H1 (cell line): ENCODE measurements at regions not wholly inside any gene's neighbourhood (a gene's known extent, or its start where the extent isn't known, plus 50 kb on each side); places are given as distances from the start of the nearest gene placed in this dataset.

ENCODE experiments used
- CTCF ChIA-PET: fragments of 300-600 bp; sonication (Branson Sonifier 250); formaldehyde crosslinking; loops from one replicate; lab custom pipeline; 2021; ENCODE audit not compliant: partially characterized antibody; lab: Charles Lee
- POLR2A ChIA-PET: fragments of 300-600 bp; sonication (Branson Sonifier 250); formaldehyde crosslinking; loops from one replicate; lab custom pipeline; 2021; ENCODE audit warnings: inconsistent platforms; ENCODE audit not compliant: partially characterized antibody; lab: Charles Lee
- DNase-seq, 2 experiments: peaks; one replicate each; pipeline versions ENCODE4 v3.0.0 to v3.0.0-alpha.2; 2010 to 2022; ENCODE audit warnings: low spot score in 2 of 2, low read depth in 1 of 2, mixed read lengths in 1 of 2
- FAIRE-seq: peaks from 2 replicates; lab custom pipeline; 2011; peaks lifted over from hg19 to GRCh38; lab: Jason Lieb, UNC
- H2AFZ ChIP-seq: 2 replicates; pipeline ENCODE4 v1.8.1; 2012; ENCODE audit warnings: low read length, inconsistent platforms
- H2AK5ac ChIP-seq: 2 replicates; pipeline ENCODE4 v1.6.1; 2013; ENCODE audit warnings: low read depth, low read length
- H2BK120ac ChIP-seq: replicated peaks from 2 replicates; pipeline ENCODE3; 2013; ENCODE audit warnings: low read depth, low read length, inconsistent platforms
- H2BK12ac ChIP-seq: 2 replicates; pipeline ENCODE4 v1.6.1; 2013; ENCODE audit warnings: low read depth, low read length
- H2BK15ac ChIP-seq: 2 replicates; pipeline ENCODE4 v1.6.1; 2013; ENCODE audit warnings: low read length
- H2BK20ac ChIP-seq: 2 replicates; pipeline ENCODE4 v1.6.1; 2013; ENCODE audit warnings: low read length
- H2BK5ac ChIP-seq: 2 replicates; pipeline ENCODE4 v1.6.1; 2013; ENCODE audit warnings: low read depth, low read length
- H3K14ac ChIP-seq: 2 replicates; pipeline ENCODE4 v1.6.1; 2013; ENCODE audit warnings: inconsistent platforms; ENCODE audit not compliant: insufficient read length
- H3K18ac ChIP-seq: 2 replicates; pipeline ENCODE4 v1.6.1; 2013; ENCODE audit warnings: low read length; ENCODE audit errors: extremely low read depth
- H3K23ac ChIP-seq: 2 replicates; pipeline ENCODE4 v1.6.1; 2013; ENCODE audit warnings: inconsistent platforms; ENCODE audit not compliant: insufficient read length
- H3K23me2 ChIP-seq: 2 replicates; pipeline ENCODE4 v1.6.1; 2013; ENCODE audit warnings: low read depth, low read length
- H3K27ac ChIP-seq: 2 replicates; pipeline ENCODE4 v1.6.1; 2011; ENCODE audit warnings: low read depth, low read length, inconsistent platforms
- H3K27me3 ChIP-seq, 4 experiments: replicated peaks in 1 of 4; 1 replicate in 1 of 4; 2 replicates in 3 of 4; pipeline versions ENCODE4 v1.6.1 to v1.8.1; 2011 to 2013; ENCODE audit warnings: low read length in 3 of 4, mild to moderate bottlenecking in 3 of 4, inconsistent platforms in 2 of 4, mixed read lengths in 2 of 4, moderate library complexity in 1 of 4; ENCODE audit not compliant: control insufficient read depth in 3 of 4, insufficient read depth in 3 of 4; ENCODE audit errors: extremely low read depth in 1 of 4
- H3K36me3 ChIP-seq, 4 experiments: 2 replicates each; pipeline versions ENCODE4 v1.6.1 to v1.8.1; 2011 to 2013; ENCODE audit warnings: mild to moderate bottlenecking in 4 of 4, low read length in 3 of 4, moderate library complexity in 2 of 4, control low read depth in 1 of 4, inconsistent platforms in 1 of 4; ENCODE audit not compliant: insufficient read depth in 4 of 4, control insufficient read depth in 2 of 4
- H3K4ac ChIP-seq: replicated peaks from 2 replicates; pipeline ENCODE3; 2013; ENCODE audit warnings: low read length, low read depth, mixed read lengths, inconsistent platforms; ENCODE audit not compliant: insufficient read length
- H3K4me1 ChIP-seq, 4 experiments: replicated peaks in 1 of 4; 1 replicate in 1 of 4; 2 replicates in 3 of 4; pipeline versions ENCODE4 v1.6.1 to v1.8.1; 2011 to 2013; ENCODE audit warnings: low read length in 3 of 4, inconsistent platforms in 2 of 4, mixed read lengths in 1 of 4; ENCODE audit not compliant: insufficient read depth in 4 of 4, control insufficient read depth in 3 of 4
- H3K4me2 ChIP-seq, 2 experiments: 2 replicates each; pipeline versions ENCODE4 v1.6.1 to v1.8.1; 2011 to 2013; ENCODE audit warnings: low read depth in 2 of 2, low read length in 2 of 2, control low read depth in 1 of 2, inconsistent platforms in 1 of 2, mild to moderate bottlenecking in 1 of 2; ENCODE audit not compliant: insufficient read depth in 1 of 2
- H3K4me3 ChIP-seq, 4 experiments: fragments of 200-600, 300-600 bp in 1 of 4; sonication (generic), shearing (Covaris generic), sonication (Bioruptor Twin) in 1 of 4; 2 replicates each; pipeline versions ENCODE4 v1.5.1 to v1.8.1; 2011 to 2016; ENCODE audit warnings: low read length in 4 of 4, low read depth in 3 of 4, control low read depth in 2 of 4, inconsistent platforms in 2 of 4, mild to moderate bottlenecking in 2 of 4, mixed read lengths in 1 of 4, moderate library complexity in 1 of 4; ENCODE audit not compliant: insufficient read depth in 2 of 4; ENCODE audit errors: extremely low read depth in 1 of 4
- H3K56ac ChIP-seq: replicated peaks from 2 replicates; pipeline ENCODE3; 2013; ENCODE audit warnings: low read depth, mild to moderate bottlenecking, mixed read lengths, low read length, inconsistent platforms; ENCODE audit not compliant: insufficient read length
- H3K79me1 ChIP-seq: 2 replicates; pipeline ENCODE4 v1.6.1; 2013; ENCODE audit warnings: low read depth, low read length, control low read depth
- H3K79me2 ChIP-seq, 2 experiments: 2 replicates each; pipeline versions ENCODE4 v1.6.1 to v1.8.1; 2012 to 2013; ENCODE audit warnings: low read length in 2 of 2, mild to moderate bottlenecking in 2 of 2, inconsistent platforms in 1 of 2; ENCODE audit not compliant: insufficient read depth in 2 of 2, control insufficient read depth in 1 of 2
- H3K9ac ChIP-seq, 4 experiments: replicated peaks in 1 of 4; 1 replicate in 1 of 4; 2 replicates in 3 of 4; pipeline versions ENCODE4 v1.6.1 to v1.8.1; 2011 to 2013; ENCODE audit warnings: low read depth in 3 of 4, low read length in 3 of 4, control low read depth in 2 of 4, mild to moderate bottlenecking in 2 of 4, moderate library complexity in 2 of 4, inconsistent platforms in 1 of 4; ENCODE audit errors: extremely low read depth in 1 of 4
- H3K9me3 ChIP-seq, 2 experiments: 2 replicates each; pipeline versions ENCODE4 v1.6.1 to v1.8.1; 2012 to 2013; ENCODE audit warnings: mild to moderate bottlenecking in 2 of 2, moderate library complexity in 2 of 2, control low read depth in 1 of 2, inconsistent platforms in 1 of 2, low read depth in 1 of 2, low read length in 1 of 2, mixed read lengths in 1 of 2; ENCODE audit not compliant: insufficient read depth in 2 of 2
- H4K20me1 ChIP-seq, 2 experiments: replicated peaks in 1 of 2; 2 replicates each; pipeline versions ENCODE3 to v1.8.1; 2011 to 2013; ENCODE audit warnings: inconsistent platforms in 2 of 2, low read length in 2 of 2, mild to moderate bottlenecking in 1 of 2; ENCODE audit not compliant: insufficient read depth in 2 of 2, control insufficient read depth in 1 of 2
- H4K5ac ChIP-seq: 2 replicates; pipeline ENCODE4 v1.6.1; 2013; ENCODE audit warnings: low read length, low read depth, mixed read lengths, inconsistent platforms; ENCODE audit not compliant: insufficient read length
- H4K8ac ChIP-seq: 2 replicates; pipeline ENCODE4 v1.8.0; 2013; ENCODE audit warnings: mild to moderate bottlenecking, moderate library complexity, low read length, inconsistent platforms; ENCODE audit not compliant: insufficient read depth; ENCODE audit errors: extremely low read depth
- H4K91ac ChIP-seq: replicated peaks from 2 replicates; pipeline ENCODE3; 2013; ENCODE audit warnings: low read length, mixed read lengths, inconsistent platforms; ENCODE audit not compliant: insufficient read length
- KDM1A ChIP-seq: fragments of 200-600, 300-600 bp; sonication (generic); IDR thresholded peaks from 2 replicates; pipeline ENCODE4 v1.7.1; 2016; ENCODE audit warnings: mild to moderate bottlenecking, low read length, borderline replicate concordance
- NANOG ChIP-seq: IDR thresholded peaks from 2 replicates; pipeline ENCODE4 v1.6.1; 2011; ENCODE audit warnings: low read length, low read depth, mild to moderate bottlenecking, inconsistent platforms; ENCODE audit not compliant: insufficient read depth, poor library complexity, severe bottlenecking
- RAD21 ChIP-seq, 2 experiments: IDR thresholded peaks in 1 of 2; conservative IDR thresholded peaks in 1 of 2; 2 replicates each; pipeline ENCODE4 v1.6.1; 2011; ENCODE audit warnings: low read depth in 2 of 2, low read length in 2 of 2, improper control_type of control experiment in 1 of 2, inconsistent platforms in 1 of 2, mild to moderate bottlenecking in 1 of 2, moderate library complexity in 1 of 2
- SIRT6 ChIP-seq: IDR thresholded peaks from one replicate; pipeline ENCODE4 v1.7.1; 2012; ENCODE audit warnings: low read length, inconsistent platforms
- WGBS, 2 experiments: shearing (Covaris generic) in 1 of 2; methylation state at CpG; one replicate each; pipeline versions ENCODE4 v1.1.6 to v1.1.7; 2013 to 2015; ENCODE audit warnings: low lambda C conversion rate in 2 of 2, mixed read lengths in 2 of 2, inconsistent platforms in 1 of 2, low coverage in 1 of 2, missing lambda C conversion rate in 1 of 2; ENCODE audit not compliant: insufficient replicate concordance in 2 of 2, insufficient coverage in 1 of 2, insufficient read length in 1 of 2; ENCODE audit errors: extremely low coverage in 1 of 2, missing lambda C conversion rate in 1 of 2; 5-methylcytosine and 5-hydroxymethylcytosine counted together

- Histone ChIP-seq H2BK12ac (no peak overlapping the region), H4K8ac (no peak overlapping the region), H3K79me1 (no peaks in the 10 kb centered on the region), H3K4me3 (no peak overlapping the region), H3K23me2 (no peaks in the 10 kb centered on the region), H3K4me2 (no peak overlapping the region), H3K9ac (no peak overlapping the region), H4K5ac (peak overlapping the region; percentile 45), H3K14ac (no peak overlapping the region), H3K4me1 (peaks cover 2 to 10% (median 8%) of the 10 kb centered on the region in 4 experiments; a peak in 5 of 7 replicates), H2AK5ac (no peak overlapping the region), H3K27ac (no peak overlapping the region), H4K91ac (no peak overlapping the region), H3K27me3 (no peaks in the 10 kb centered on the region), H3K36me3 (peaks cover 0 to 3% (median 0%) of the 10 kb centered on the region in 4 experiments; a peak in 1 of 8 replicates), H2BK120ac (no peak overlapping the region), H3K18ac (no peak overlapping the region), H2BK15ac (no peak overlapping the region), H4K20me1 (no peaks in the 10 kb centered on the region), H2BK20ac (no peak overlapping the region), H3K79me2 (no peaks in the 10 kb centered on the region), H2BK5ac (no peak overlapping the region), H3K9me3 (peaks cover 4 to 5% of the 10 kb centered on the region in 2 experiments; a peak in 3 of 4 replicates), H3K23ac (no peak overlapping the region), H2AFZ (no peak overlapping the region), H3K4ac (no peak overlapping the region), H3K56ac (no peak overlapping the region)
- WGBS, 2 experiments: 60% methylated on average over 5 of the region's 5 CpGs; no CpG with 5 or more reads in 1 of the 2 experiments
- FAIRE-seq (peak; percentile 32), DNase-seq (no peak)
- CTCF ChIA-PET: interaction anchor here (1.1 kb wide), 1 partner anchor 25 kb away, joined by 3 read pairs; no protein-coding TSS in a partner anchor
- peak; percentile 87 for TF ChIP-seq NANOG
- TF ChIP-seq SIRT6: no peak
- TF ChIP-seq RAD21 (IDR thresholded peaks at IDR 0.05 in 1 of 2, conservative IDR thresholded peaks at IDR 0.05 in 1 of 2; ENCODE audit: low read depth in 2 of 2, low read length in 2 of 2): no peak
- peak; percentile 69; the same call in 1 of the 2 replicates for TF ChIP-seq KDM1A
- POLR2A ChIA-PET: no interaction called here
Observed at GRCh38 chr10:28211759-28212158, 91.1 kb downstream of the MPP7 start.
